Loucy (cell line): ENCODE measurements at regions not wholly inside any gene's neighbourhood (a gene's known extent, or its start where the extent isn't known, plus 50 kb on each side); places are given as distances from the start of the nearest gene placed in this dataset.

ENCODE experiments used
- H2AFZ ChIP-seq: fragments of 200-600 bp; sonication (generic); 2 replicates; pipeline ENCODE4 v1.6.0; 2016; ENCODE audit warnings: antibody characterized with exemption, mild to moderate bottlenecking, low read length, moderate library complexity
- H3F3A ChIP-seq: fragments of 200-600 bp; 2 replicates; pipeline ENCODE4 v1.6.0; 2016; ENCODE audit warnings: antibody characterized with exemption, low read depth, mild to moderate bottlenecking
- H3K27me3 ChIP-seq: fragments of 200-600 bp; sonication (generic); 2 replicates; pipeline ENCODE4 v1.6.1; 2014; ENCODE audit warnings: low read length, mild to moderate bottlenecking; ENCODE audit not compliant: insufficient read depth, poor library complexity, severe bottlenecking
- H3K36me3 ChIP-seq: fragments of 200-600 bp; sonication (generic); 2 replicates; pipeline ENCODE4 v1.6.1; 2016; ENCODE audit warnings: low read length; ENCODE audit not compliant: insufficient read depth
- H3K4me1 ChIP-seq: fragments of 200-600 bp; sonication (generic); 2 replicates; pipeline ENCODE4 v1.5.1; 2014; ENCODE audit warnings: low read length, mild to moderate bottlenecking; ENCODE audit not compliant: insufficient read depth, poor library complexity, severe bottlenecking
- H3K4me2 ChIP-seq: fragments of 200-600 bp; sonication (generic); 2 replicates; pipeline ENCODE4 v1.6.0; 2014; ENCODE audit warnings: antibody characterized with exemption, low read length, low read depth, mild to moderate bottlenecking; ENCODE audit not compliant: poor library complexity, severe bottlenecking
- H3K4me3 ChIP-seq: fragments of 200-600 bp; sonication (generic); 2 replicates; pipeline ENCODE4 v1.5.1; 2014; ENCODE audit warnings: low read length, mild to moderate bottlenecking, mixed read lengths; ENCODE audit not compliant: poor library complexity, severe bottlenecking
- H3K79me2 ChIP-seq: fragments of 200-600 bp; sonication (generic); 2 replicates; pipeline ENCODE4 v1.6.1; 2014; ENCODE audit warnings: low read length; ENCODE audit not compliant: insufficient read depth
- H3K9ac ChIP-seq: fragments of 200-600 bp; sonication (generic); 2 replicates; pipeline ENCODE4 v1.6.0; 2014; ENCODE audit warnings: mild to moderate bottlenecking, low read depth, low read length, moderate library complexity; ENCODE audit not compliant: poor library complexity, severe bottlenecking
- H3K9me2 ChIP-seq: fragments of 200-600 bp; sonication (generic); replicated peaks from 2 replicates; pipeline ENCODE4 v1.6.1; 2016; ENCODE audit warnings: low read depth, low read length, mixed read lengths
- H3K9me3 ChIP-seq: fragments of 200-600 bp; sonication (generic); 2 replicates; pipeline ENCODE4 v1.6.1; 2014; ENCODE audit warnings: mild to moderate bottlenecking, antibody characterized with exemption, low read length, low read depth; ENCODE audit not compliant: insufficient read depth
- H4K20me1 ChIP-seq: fragments of 200-600 bp; sonication (generic); 2 replicates; pipeline ENCODE4 v1.6.0; 2014; ENCODE audit warnings: antibody characterized with exemption, low read length, mild to moderate bottlenecking; ENCODE audit not compliant: insufficient read depth, poor library complexity, severe bottlenecking
- CTCF ChIP-seq: fragments of 200-600 bp; sonication (generic); conservative IDR thresholded peaks from 2 replicates; pipeline ENCODE4 v1.5.1; 2014; ENCODE audit warnings: mild to moderate bottlenecking, antibody characterized with exemption, low read length
- EZH2phosphoT487 ChIP-seq: fragments of 200-600 bp; IDR thresholded peaks from 2 replicates; pipeline ENCODE4 v1.6.1; 2018; ENCODE audit warnings: antibody characterized with exemption, mild to moderate bottlenecking, moderate library complexity, borderline replicate concordance

- Histone ChIP-seq H4K20me1 (no peaks in the 10 kb centered on the region), H3K4me1 (no peaks in the 10 kb centered on the region), H2AFZ (no peak overlapping the region), H3K27me3 (no peaks in the 10 kb centered on the region), H3F3A (no peaks in the 10 kb centered on the region), H3K9me2 (no peaks in the 10 kb centered on the region), H3K4me3 (no peak overlapping the region), H3K79me2 (no peaks in the 10 kb centered on the region), H3K9ac (no peak overlapping the region), H3K4me2 (no peak overlapping the region), H3K9me3 (no peaks in the 10 kb centered on the region), H3K36me3 (no peaks in the 10 kb centered on the region)
- TF ChIP-seq EZH2phosphoT487 (no peak), CTCF (no peak)
Observed at GRCh38 chr5:166192696-166193095, 2098.7 kb upstream of the WWC1 start.

- Histone ChIP-seq H3K36me3 (no peaks in the 10 kb centered on the region), H3K9me2 (no peaks in the 10 kb centered on the region), H3K9me3 (no peaks in the 10 kb centered on the region), H3K27me3 (no peaks in the 10 kb centered on the region), H3F3A (no peaks in the 10 kb centered on the region), H2AFZ (no peak overlapping the region), H4K20me1 (no peaks in the 10 kb centered on the region), H3K4me3 (no peak overlapping the region), H3K9ac (no peak overlapping the region), H3K79me2 (no peaks in the 10 kb centered on the region), H3K4me2 (no peak overlapping the region), H3K4me1 (no peaks in the 10 kb centered on the region)
- TF ChIP-seq EZH2phosphoT487 (no peak), CTCF (no peak)
Observed at GRCh38 chr5:166195981-166196380, 2095.5 kb upstream of the WWC1 start.

- Histone ChIP-seq H3K9me3 (no peaks in the 10 kb centered on the region), H3K36me3 (no peaks in the 10 kb centered on the region), H3K9me2 (no peaks in the 10 kb centered on the region), H4K20me1 (no peaks in the 10 kb centered on the region), H3K27me3 (no peaks in the 10 kb centered on the region), H3K79me2 (no peaks in the 10 kb centered on the region), H2AFZ (no peak overlapping the region), H3F3A (no peaks in the 10 kb centered on the region), H3K4me2 (no peak overlapping the region), H3K4me1 (no peaks in the 10 kb centered on the region), H3K9ac (no peak overlapping the region), H3K4me3 (no peak overlapping the region)
- no peak for TF ChIP-seq CTCF
- TF ChIP-seq EZH2phosphoT487, result no peak
Observed at GRCh38 chr5:166200532-166200931, 2090.9 kb upstream of the WWC1 start.
